B cell (primary cell): ENCODE measurements at regions not wholly inside any gene's neighbourhood (a gene's known extent, or its start where the extent isn't known, plus 50 kb on each side); places are given as distances from the start of the nearest gene placed in this dataset.

Experiments used
- EZH2 ChIP-seq: IDR thresholded peaks from 2 replicates; pipeline ENCODE4 v1.6.1; 2012; ENCODE audit warnings: borderline replicate concordance, low read depth, mild to moderate bottlenecking, moderate library complexity, low read length; ENCODE audit not compliant: insufficient read depth, poor library complexity, severe bottlenecking
- TF ChIP-seq, protein P1 (sequence below): fragments of 200-600 bp; IDR thresholded peaks from one replicate; pipeline ENCODE4 v1.8.0; 2022; ENCODE audit warnings: antibody characterized with exemption, mild to moderate bottlenecking

DNA sequence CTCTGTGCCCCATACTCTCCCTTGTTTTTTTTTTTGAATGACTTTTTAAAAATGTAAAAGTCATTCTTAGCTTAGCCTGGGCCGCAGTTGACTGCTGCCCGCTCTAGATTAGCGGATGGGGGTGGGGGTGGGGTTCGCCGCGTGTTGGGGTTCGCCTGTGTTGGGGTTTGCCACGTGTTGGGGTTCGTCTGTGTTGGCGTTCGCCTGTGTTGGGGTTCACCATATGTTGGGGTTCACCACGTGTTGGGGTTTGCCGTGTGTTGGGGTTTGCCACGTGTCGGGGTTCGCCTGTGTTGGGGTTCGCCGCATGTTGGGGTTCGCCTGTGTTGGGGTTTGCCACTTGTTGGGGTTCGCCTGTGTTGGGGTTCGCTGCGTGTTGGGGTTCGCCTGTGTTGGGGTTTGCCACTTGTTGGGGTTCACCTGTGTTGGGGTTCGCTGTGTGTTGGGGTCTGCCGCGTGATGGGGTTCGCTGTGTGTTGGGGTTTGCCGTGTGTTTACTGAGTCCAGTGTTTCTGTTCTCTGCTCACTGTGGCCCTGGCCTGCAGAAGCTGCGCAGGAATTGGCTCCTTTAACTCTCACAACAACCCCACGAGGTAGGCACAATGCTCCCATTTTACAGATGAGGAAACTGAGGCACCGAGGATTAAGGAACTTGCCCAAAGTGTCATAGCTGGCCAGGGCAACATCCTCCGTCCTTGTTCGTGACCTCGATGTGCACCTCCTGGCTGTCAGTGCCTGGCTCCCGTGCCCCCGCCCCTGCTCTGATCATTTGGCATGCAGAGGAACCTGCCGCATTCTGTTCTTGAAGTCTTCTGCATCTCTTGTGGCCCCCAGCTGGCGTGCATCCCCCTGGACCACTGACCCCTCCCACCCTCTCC lies 96.6 kb upstream of the CIBAR2 start:
- TF ChIP-seq, protein P1, sequence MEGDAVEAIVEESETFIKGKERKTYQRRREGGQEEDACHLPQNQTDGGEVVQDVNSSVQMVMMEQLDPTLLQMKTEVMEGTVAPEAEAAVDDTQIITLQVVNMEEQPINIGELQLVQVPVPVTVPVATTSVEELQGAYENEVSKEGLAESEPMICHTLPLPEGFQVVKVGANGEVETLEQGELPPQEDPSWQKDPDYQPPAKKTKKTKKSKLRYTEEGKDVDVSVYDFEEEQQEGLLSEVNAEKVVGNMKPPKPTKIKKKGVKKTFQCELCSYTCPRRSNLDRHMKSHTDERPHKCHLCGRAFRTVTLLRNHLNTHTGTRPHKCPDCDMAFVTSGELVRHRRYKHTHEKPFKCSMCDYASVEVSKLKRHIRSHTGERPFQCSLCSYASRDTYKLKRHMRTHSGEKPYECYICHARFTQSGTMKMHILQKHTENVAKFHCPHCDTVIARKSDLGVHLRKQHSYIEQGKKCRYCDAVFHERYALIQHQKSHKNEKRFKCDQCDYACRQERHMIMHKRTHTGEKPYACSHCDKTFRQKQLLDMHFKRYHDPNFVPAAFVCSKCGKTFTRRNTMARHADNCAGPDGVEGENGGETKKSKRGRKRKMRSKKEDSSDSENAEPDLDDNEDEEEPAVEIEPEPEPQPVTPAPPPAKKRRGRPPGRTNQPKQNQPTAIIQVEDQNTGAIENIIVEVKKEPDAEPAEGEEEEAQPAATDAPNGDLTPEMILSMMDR: no peak
- no peak for TF ChIP-seq EZH2
